MM.1S (cell line): ENCODE measurements at regions not wholly inside any gene's neighbourhood (a gene's known extent, or its start where the extent isn't known, plus 50 kb on each side); places are given as distances from the start of the nearest gene placed in this dataset.

ENCODE experiments used
- DNase-seq: peaks from one replicate; pipeline ENCODE4 v3.0.0-alpha.2; 2015
- H2AFZ ChIP-seq: fragments of 300-600 bp; sonication (generic); 2 replicates; pipeline ENCODE4 v1.6.0; 2016; ENCODE audit warnings: antibody characterized with exemption, low read length
- H3F3A ChIP-seq: fragments of 300-600 bp; sonication (generic); 2 replicates; pipeline ENCODE4 v1.6.1; 2016; ENCODE audit warnings: mild to moderate bottlenecking, antibody characterized with exemption, low read length, moderate library complexity, mixed read lengths; ENCODE audit not compliant: insufficient read depth
- H3K27ac ChIP-seq: fragments of 300-600 bp; sonication (generic); 2 replicates; pipeline ENCODE4 v1.5.1; 2016; ENCODE audit warnings: mild to moderate bottlenecking, low read length
- H3K27me3 ChIP-seq: fragments of 300-600 bp; sonication (generic); replicated peaks from 2 replicates; pipeline ENCODE4 v1.6.0; 2016; ENCODE audit warnings: low read length; ENCODE audit not compliant: insufficient read depth
- H3K36me3 ChIP-seq: fragments of 300-600 bp; sonication (generic); replicated peaks from 2 replicates; pipeline ENCODE4 v1.6.1; 2016; ENCODE audit warnings: mild to moderate bottlenecking, low read length, mixed read lengths; ENCODE audit not compliant: insufficient read depth
- H3K4me1 ChIP-seq: fragments of 300-600 bp; sonication (generic); 2 replicates; pipeline ENCODE4 v1.6.1; 2016; ENCODE audit warnings: low read length, mixed read lengths
- H3K4me2 ChIP-seq: fragments of 300-600 bp; sonication (generic); 2 replicates; pipeline ENCODE4 v1.6.0; 2016; ENCODE audit warnings: low read depth, low read length
- H3K4me3 ChIP-seq: fragments of 300-600 bp; sonication (generic); 2 replicates; pipeline ENCODE4 v1.5.1; 2016; ENCODE audit warnings: low read length, mixed read lengths
- H3K79me2 ChIP-seq: fragments of 300-600 bp; sonication (generic); 2 replicates; pipeline ENCODE4 v1.6.1; 2016; ENCODE audit warnings: mixed run types, low read length, mixed read lengths
- H3K9ac ChIP-seq: fragments of 300-600 bp; sonication (generic); 2 replicates; pipeline ENCODE4 v1.6.1; 2016; ENCODE audit warnings: low read length, mixed read lengths
- H3K9me2 ChIP-seq: fragments of 300-600 bp; sonication (generic); replicated peaks from 2 replicates; pipeline ENCODE4 v1.6.1; 2016; ENCODE audit warnings: mild to moderate bottlenecking, low read length, mixed read lengths; ENCODE audit not compliant: insufficient read depth
- H3K9me3 ChIP-seq: fragments of 300-600 bp; sonication (generic); replicated peaks from 2 replicates; pipeline ENCODE4 v1.6.1; 2016; ENCODE audit warnings: mild to moderate bottlenecking, low read length, mixed read lengths; ENCODE audit not compliant: insufficient read depth
- H4K20me1 ChIP-seq: fragments of 300-600 bp; sonication (generic); 2 replicates; pipeline ENCODE4 v1.6.1; 2016; ENCODE audit warnings: mild to moderate bottlenecking, low read length, moderate library complexity, mixed read lengths; ENCODE audit not compliant: insufficient read depth
- CTCF ChIP-seq: fragments of 300-600 bp; sonication (generic); IDR thresholded peaks from 2 replicates; pipeline ENCODE4 v1.5.1; 2016; ENCODE audit warnings: antibody characterized with exemption, low read length, mixed read lengths
- EZH2 ChIP-seq: fragments of 300-600 bp; sonication (generic); optimal IDR thresholded peaks from 2 replicates; pipeline ENCODE3; 2017; ENCODE audit warnings: low read depth, mild to moderate bottlenecking, antibody characterized with exemption, low read length, mixed read lengths
- EZH2phosphoT487 ChIP-seq: fragments of 300-600 bp; sonication (generic); IDR thresholded peaks from 2 replicates; pipeline ENCODE4 v1.6.1; 2018; ENCODE audit warnings: antibody characterized with exemption, low read length

GRCh38 chr14:98227727-98228111 is 1044.3 kb downstream of the BCL11B start:
- peaks cover 20% of the 10 kb centered on the region for H3F3A ChIP-seq

GRCh38 chr14:98229656-98230366 is 1042.2 kb downstream of the BCL11B start:
- H3K79me2 ChIP-seq = no peaks in the 10 kb centered on the region
- no peak overlapping the region for H3K4me2 ChIP-seq
- H4K20me1 ChIP-seq = no peaks in the 10 kb centered on the region
- H3K4me1 ChIP-seq = peaks cover 27% of the 10 kb centered on the region
- no peak overlapping the region for H3K4me3 ChIP-seq
- no peaks in the 10 kb centered on the region for H3K9me2 ChIP-seq
- no peak overlapping the region for H2AFZ ChIP-seq
- no peaks in the 10 kb centered on the region for H3K27me3 ChIP-seq
- peaks cover 20% of the 10 kb centered on the region for H3F3A ChIP-seq
- no peak overlapping the region for H3K9ac ChIP-seq
- H3K9me3 ChIP-seq = no peaks in the 10 kb centered on the region
- no peak for TF ChIP-seq CTCF
- TF ChIP-seq EZH2phosphoT487 = no peak
- no peak for TF ChIP-seq EZH2
- no peak overlapping the region for H3K27ac ChIP-seq
- no peak for DNase-seq
- no peaks in the 10 kb centered on the region for H3K36me3 ChIP-seq

More at GRCh38 chr14:98227727-98228111, 1044.3 kb downstream of the BCL11B start:
- Histone ChIP-seq H3K9me3 (no peaks in the 10 kb centered on the region), H3K4me2 (peak overlapping the region; percentile 55), H2AFZ (peak overlapping the region; percentile 17; the same call in 1 of the 2 replicates), H3K27ac (peak overlapping the region; percentile 99), H3K4me3 (0 out of 2 replicates have a peak overlapping the region, but pooled peaks have one; percentile 28), H3K9ac (peak overlapping the region; percentile 71), H3K79me2 (no peaks in the 10 kb centered on the region), H3K9me2 (no peaks in the 10 kb centered on the region), H3K36me3 (no peaks in the 10 kb centered on the region), H3K27me3 (no peaks in the 10 kb centered on the region), H3K4me1 (peaks cover 31% of the 10 kb centered on the region), H4K20me1 (no peaks in the 10 kb centered on the region)
- TF ChIP-seq EZH2phosphoT487 (no peak), EZH2 (no peak)
- DNase-seq = no peak

- no peak overlapping the region for H2AFZ ChIP-seq
- no peak for DNase-seq
- H3K27ac ChIP-seq = no peak overlapping the region
- no peaks in the 10 kb centered on the region for H4K20me1 ChIP-seq
- H3K9me2 ChIP-seq = no peaks in the 10 kb centered on the region
- no peak overlapping the region for H3K4me2 ChIP-seq
- no peaks in the 10 kb centered on the region for H3K9me3 ChIP-seq
- peaks cover 20% of the 10 kb centered on the region for H3F3A ChIP-seq
- no peak for TF ChIP-seq EZH2phosphoT487
- TF ChIP-seq EZH2 = no peak
- no peak for TF ChIP-seq CTCF
- peaks cover 27% of the 10 kb centered on the region for H3K4me1 ChIP-seq
- no peaks in the 10 kb centered on the region for H3K79me2 ChIP-seq
- H3K27me3 ChIP-seq = no peaks in the 10 kb centered on the region
- H3K9ac ChIP-seq = no peak overlapping the region
- no peaks in the 10 kb centered on the region for H3K36me3 ChIP-seq
- no peak overlapping the region for H3K4me3 ChIP-seq
These were observed 1041.6 kb downstream of the BCL11B start for GRCh38 chr14:98230411-98230810.

GRCh38 chr14:98231210-98231609 is 1040.8 kb downstream of the BCL11B start:
- H3K9ac ChIP-seq = no peak overlapping the region
- TF ChIP-seq CTCF (no peak), EZH2 (no peak), EZH2phosphoT487 (no peak)
- no peaks in the 10 kb centered on the region for H3K79me2 ChIP-seq

More at GRCh38 chr14:98231210-98231609, 1040.8 kb downstream of the BCL11B start:
- no peak for DNase-seq
- Histone ChIP-seq H3K27me3 (no peaks in the 10 kb centered on the region), H3F3A (peaks cover 20% of the 10 kb centered on the region), H3K9me2 (no peaks in the 10 kb centered on the region), H3K36me3 (no peaks in the 10 kb centered on the region), H4K20me1 (no peaks in the 10 kb centered on the region), H3K27ac (no peak overlapping the region), H3K4me2 (no peak overlapping the region), H3K4me3 (no peak overlapping the region), H2AFZ (no peak overlapping the region), H3K9me3 (no peaks in the 10 kb centered on the region), H3K4me1 (peaks cover 25% of the 10 kb centered on the region)
